ENCODE measurements at regions not wholly inside any gene's neighbourhood (a gene's known extent, or its start where the extent isn't known, plus 50 kb on each side); places are given as distances from the start of the nearest gene placed in this dataset.

GRCh38 chr9:131800843-131801242, 61.0 kb upstream of the RAPGEF1 start:
- no TSS peak for BruUV-seq (replicated peaks)
- Histone ChIP-seq H3K9me3 (ENCODE audit: control insufficient read depth, insufficient read depth, low read length) (no peaks in the 10 kb centered on the region), H2BK20ac (ENCODE audit: low read depth, low read length) (no peak overlapping the region), H4K20me1 (ENCODE audit: insufficient read depth, low read length) (no peaks in the 10 kb centered on the region), H4K5ac (ENCODE audit: low read depth, low read length) (no peak overlapping the region), H2BK120ac (ENCODE audit: low read depth, low read length) (no peak overlapping the region), H2BK15ac (ENCODE audit: low read depth, low read length) (no peak overlapping the region), H3K18ac (ENCODE audit: low read depth, low read length) (no peak overlapping the region), H3K56ac (ENCODE audit: extremely low read depth, insufficient read depth, low read length) (no peak overlapping the region), H3K27ac (ENCODE audit: insufficient read depth, low read length) (no peak overlapping the region), H4K91ac (ENCODE audit: insufficient read depth, low read depth, low read length) (no peak overlapping the region), H2AK5ac (ENCODE audit: low read depth, low read length) (no peak overlapping the region), H3K79me1 (ENCODE audit: low read depth in 1 of 2, low read length in 2 of 2) (no peaks in the 10 kb centered on the region), H3K4me1 (ENCODE audit: control insufficient read depth, insufficient read depth, low read length) (no peaks in the 10 kb centered on the region), H3K36me3 (ENCODE audit: control insufficient read depth, insufficient read depth, low read length) (no peaks in the 10 kb centered on the region), H3K27me3 (ENCODE audit: control insufficient read depth, insufficient read depth, low read length) (peaks cover 25% of the 10 kb centered on the region), H3K9ac (ENCODE audit: low read depth, low read length) (no peak overlapping the region), H2AFZ (replicated peaks; ENCODE audit: low read length, poor library complexity) (no peak overlapping the region), H3K4me2 (ENCODE audit: low read depth, low read length) (no peak overlapping the region), H3K4me3 (ENCODE audit: insufficient read depth, low read depth, low read length) (no peak overlapping the region), H3K23ac (ENCODE audit: low read depth, low read length) (no peak overlapping the region), H3K9me1 (ENCODE audit: insufficient read depth, low read length) (no peaks in the 10 kb centered on the region), H4K8ac (ENCODE audit: low read depth in 2 of 2, low read length in 2 of 2) (no peak overlapping the region), H3K4ac (ENCODE audit: low read depth, low read length) (no peak overlapping the region), H3K14ac (replicated peaks; ENCODE audit: low read depth, low read length) (no peak overlapping the region), H2AK9ac (replicated peaks; ENCODE audit: low read depth, low read length, poor library complexity) (no peak overlapping the region), H2BK5ac (ENCODE audit: low read depth, low read length, poor library complexity, severe bottlenecking) (no peak overlapping the region)
- no peak for ATAC-seq (ENCODE audit: low read depth)
- DNase-seq = no peak
- intact Hi-C loops (cut with micrococcal nuclease) = no loop called here
- WGBS, 2 experiments (ENCODE audit: extremely low coverage in 2 of 2, insufficient read length in 1 of 2) = no CpG with 5 or more reads among the region's 2 CpGs
- dilution Hi-C loops (cut with HindIII; ENCODE audit: low sequenced_read_pairs, unreplicated experiment) = no loop called here
- ChIA-PET CTCF (no interaction called here), POLR2A (ENCODE audit: unreplicated experiment) (no interaction called here)
- in situ Hi-C loops (cut with MboI; ENCODE audit: low sequenced_read_pairs) = no loop called here
- TF ChIP-seq CTCF (conservative IDR thresholded peaks at IDR 0.05; ENCODE audit: low read depth, low read length) (no peak), BHLHE40 (IDR thresholded peaks at IDR 0.05; ENCODE audit: low read depth, low read length) (no peak), MAFK (IDR thresholded peaks at IDR 0.05; ENCODE audit: low read depth, low read length) (no peak), RCOR1 (IDR thresholded peaks at IDR 0.05; ENCODE audit: insufficient replicate concordance, low read length) (no peak)
